ENCODE measurements at regions not wholly inside any gene's neighbourhood (a gene's known extent, or its start where the extent isn't known, plus 50 kb on each side); places are given as distances from the start of the nearest gene placed in this dataset.

DNA sequence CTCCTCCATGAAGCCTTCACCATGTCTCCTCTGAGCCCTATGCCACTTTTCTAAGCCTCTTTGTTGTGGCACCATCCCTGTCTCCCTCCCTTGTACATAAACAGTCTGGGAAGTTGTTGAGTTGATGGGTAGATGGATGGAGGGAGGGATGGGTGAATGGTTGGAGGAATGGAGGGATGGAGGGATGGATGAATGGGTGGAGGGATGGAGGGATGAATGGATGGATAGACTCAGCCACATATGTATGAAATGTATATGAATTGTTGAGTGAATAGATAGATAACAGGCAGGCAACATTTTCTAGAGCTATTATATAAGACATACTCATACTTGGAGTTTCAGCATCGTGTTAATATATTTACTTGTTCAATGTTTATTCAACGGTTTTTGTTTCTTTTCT lies 58.3 kb upstream of the HES1 start:
- Histone ChIP-seq H3K9me3 (ENCODE audit: control insufficient read depth, low read depth, low read length) (no peaks in the 10 kb centered on the region), H4K20me1 (ENCODE audit: control insufficient read depth, extremely low read depth, insufficient read depth, low read length) (no peaks in the 10 kb centered on the region), H3K4me1 (ENCODE audit: control insufficient read depth, extremely low read depth, insufficient read depth, low read length) (no peaks in the 10 kb centered on the region), H3K4me2 (ENCODE audit: control insufficient read depth, extremely low read depth, insufficient read depth, low read depth, low read length) (no peak overlapping the region), H3K79me2 (ENCODE audit: control insufficient read depth, insufficient read depth, low read length) (no peaks in the 10 kb centered on the region), H3K27me3 (ENCODE audit: control insufficient read depth, extremely low read depth, insufficient read depth, low read length) (peaks cover 24% of the 10 kb centered on the region), H3K27ac (ENCODE audit: control insufficient read depth, insufficient read depth, low read length) (no peak overlapping the region), H3K9ac (ENCODE audit: control insufficient read depth, extremely low read depth, insufficient read depth, low read length) (no peak overlapping the region), H3K9me1 (ENCODE audit: control insufficient read depth, extremely low read depth, insufficient read depth, low read length) (no peaks in the 10 kb centered on the region), H3K36me3 (ENCODE audit: control insufficient read depth in 2 of 2, extremely low read depth in 1 of 2, insufficient read depth in 2 of 2, low read length in 2 of 2) (no peaks in the 10 kb centered on the region), H2AFZ (ENCODE audit: control insufficient read depth, low read length) (no peak overlapping the region), H3K4me3 (ENCODE audit: control insufficient read depth in 2 of 3, extremely low read depth in 1 of 3, insufficient read depth in 2 of 3, low read depth in 1 of 3, low read length in 3 of 3) (no peak overlapping the region)
- TF ChIP-seq EZH2 (IDR thresholded peaks at IDR 0.05; ENCODE audit: low read length) = no peak
- TF ChIP-seq CTCF (optimal IDR thresholded peaks at IDR 0.05 in 1 of 3, IDR thresholded peaks at IDR 0.05 in 1 of 3, conservative IDR thresholded peaks at IDR 0.05 in 1 of 3; ENCODE audit: extremely low read depth in 1 of 3, insufficient read depth in 2 of 3, low read length in 3 of 3) = no peak
- dilution Hi-C loops (cut with MboI; ENCODE audit: extremely low pct_ligation_motif_present, low sequenced_read_pairs) = no loop called here
- DNase-seq (ENCODE audit: low read depth, low spot score) (no peak), FAIRE-seq (no peak)

DNA sequence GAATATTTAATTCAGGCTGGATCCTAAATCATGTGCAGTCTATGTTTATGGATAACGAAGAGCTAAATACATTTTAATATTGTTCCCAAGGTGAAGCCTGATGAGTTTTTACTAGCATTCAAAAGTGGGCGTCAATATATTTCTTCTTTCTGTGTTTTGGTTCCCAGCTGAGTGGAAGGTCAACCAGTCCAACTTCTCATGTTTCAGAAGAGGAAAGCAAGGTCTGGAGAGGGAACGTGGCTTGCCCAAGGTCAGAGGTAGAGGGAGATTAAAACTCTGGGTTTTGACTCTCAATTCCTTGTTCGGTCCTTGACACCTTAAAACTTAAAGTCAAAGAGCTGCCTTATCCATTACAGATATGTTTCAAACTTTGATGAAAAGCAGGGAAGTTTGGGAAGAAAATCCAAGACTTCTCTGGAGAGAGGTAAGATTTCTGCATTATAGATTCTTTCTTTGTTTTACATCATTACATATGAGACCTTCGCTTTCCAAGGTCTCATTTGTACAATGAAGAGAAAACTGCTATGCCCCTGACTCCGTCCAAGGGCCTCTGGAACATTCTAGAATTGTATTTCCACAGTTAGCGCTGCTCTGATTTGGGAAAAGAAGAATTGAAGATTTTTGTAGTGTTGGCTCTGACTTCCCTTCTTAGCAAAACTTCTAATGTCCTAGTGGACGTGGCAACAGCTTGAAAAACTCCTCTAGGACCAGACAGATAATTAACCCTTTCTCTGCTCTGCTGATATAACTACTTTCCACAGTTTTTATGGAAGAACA lies 57.7 kb upstream of the HES1 start:
- Histone ChIP-seq H3K36me3 (ENCODE audit: control insufficient read depth in 2 of 2, extremely low read depth in 1 of 2, insufficient read depth in 2 of 2, low read length in 2 of 2) (no peaks in the 10 kb centered on the region), H3K27me3 (ENCODE audit: control insufficient read depth, extremely low read depth, insufficient read depth, low read length) (peaks cover 24% of the 10 kb centered on the region), H3K4me1 (ENCODE audit: control insufficient read depth, extremely low read depth, insufficient read depth, low read length) (no peaks in the 10 kb centered on the region), H3K27ac (ENCODE audit: control insufficient read depth, insufficient read depth, low read length) (no peak overlapping the region), H3K9ac (ENCODE audit: control insufficient read depth, extremely low read depth, insufficient read depth, low read length) (no peak overlapping the region), H3K4me3 (ENCODE audit: control insufficient read depth in 2 of 3, extremely low read depth in 1 of 3, insufficient read depth in 2 of 3, low read depth in 1 of 3, low read length in 3 of 3) (no peak overlapping the region), H3K9me3 (ENCODE audit: control insufficient read depth, low read depth, low read length) (no peaks in the 10 kb centered on the region), H3K9me1 (ENCODE audit: control insufficient read depth, extremely low read depth, insufficient read depth, low read length) (no peaks in the 10 kb centered on the region), H3K79me2 (ENCODE audit: control insufficient read depth, insufficient read depth, low read length) (no peaks in the 10 kb centered on the region), H4K20me1 (ENCODE audit: control insufficient read depth, extremely low read depth, insufficient read depth, low read length) (no peaks in the 10 kb centered on the region), H3K4me2 (ENCODE audit: control insufficient read depth, extremely low read depth, insufficient read depth, low read depth, low read length) (no peak overlapping the region), H2AFZ (ENCODE audit: control insufficient read depth, low read length) (no peak overlapping the region)
- dilution Hi-C loops (cut with MboI; ENCODE audit: extremely low pct_ligation_motif_present, low sequenced_read_pairs) = no loop called here
- no peak for DNase-seq (ENCODE audit: low read depth, low spot score)
- FAIRE-seq = no peak
- TF ChIP-seq EZH2 (IDR thresholded peaks at IDR 0.05; ENCODE audit: low read length) (no peak), CTCF (optimal IDR thresholded peaks at IDR 0.05 in 1 of 3, IDR thresholded peaks at IDR 0.05 in 1 of 3, conservative IDR thresholded peaks at IDR 0.05 in 1 of 3; ENCODE audit: extremely low read depth in 1 of 3, insufficient read depth in 2 of 3, low read length in 3 of 3) (no peak)

All from keratinocyte (primary cell).